DMS 273 (cell line): ENCODE measurements at regions not wholly inside any gene's neighbourhood (a gene's known extent, or its start where the extent isn't known, plus 50 kb on each side); places are given as distances from the start of the nearest gene placed in this dataset.
"Not testable (repeated sequence)": the region's sequence is repeated elsewhere in the genome, so short reads cannot be mapped to it uniquely, and the experiment has no call there.

ENCODE experiments used
- DNase-seq: peaks from one replicate; lab custom pipeline; 2025; ENCODE audit not compliant: unreplicated experiment; lab: John Stamatoyannopoulos, UW

DNA sequence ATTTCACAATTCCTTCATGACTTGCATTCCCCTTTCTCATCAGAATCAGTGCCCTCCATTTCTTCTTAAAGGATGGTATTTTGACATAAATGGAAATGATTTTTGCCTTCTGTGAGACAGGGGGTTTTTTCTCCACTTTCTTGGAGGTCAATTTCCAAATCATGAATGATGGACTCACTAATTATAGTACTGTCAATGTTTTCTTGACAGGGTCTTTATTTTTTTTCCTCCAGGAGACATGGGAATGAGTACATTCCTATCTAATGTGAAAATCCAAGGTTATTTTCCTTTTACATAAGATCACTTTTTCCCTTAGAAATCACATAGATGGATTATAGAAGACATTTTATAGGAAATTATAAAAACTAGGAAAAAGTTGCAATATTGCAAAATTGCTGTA lies 141.7 kb downstream of the SPATA31A6 start:
- DNase-seq, result not testable (repeated sequence)

DNA sequence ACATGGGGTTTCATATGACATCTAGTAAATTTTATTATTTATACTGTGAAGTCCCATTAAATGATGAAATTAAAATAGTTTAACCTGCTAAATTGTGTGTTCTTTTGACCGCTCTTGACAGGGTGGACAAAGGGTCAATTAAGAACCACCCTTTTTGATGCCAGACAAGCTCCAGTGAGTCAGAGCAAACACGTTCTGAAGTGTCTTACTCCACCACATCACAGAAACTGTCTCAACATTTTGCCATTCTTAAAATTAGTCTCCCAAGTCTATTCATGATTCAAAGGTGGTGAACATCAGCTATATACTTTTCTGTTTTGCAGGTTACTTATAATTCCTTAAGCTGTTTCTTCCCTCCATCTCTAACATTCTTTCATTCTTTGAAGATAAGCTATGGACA lies 142.1 kb downstream of the SPATA31A6 start:
- not testable (repeated sequence) for DNase-seq

DNA sequence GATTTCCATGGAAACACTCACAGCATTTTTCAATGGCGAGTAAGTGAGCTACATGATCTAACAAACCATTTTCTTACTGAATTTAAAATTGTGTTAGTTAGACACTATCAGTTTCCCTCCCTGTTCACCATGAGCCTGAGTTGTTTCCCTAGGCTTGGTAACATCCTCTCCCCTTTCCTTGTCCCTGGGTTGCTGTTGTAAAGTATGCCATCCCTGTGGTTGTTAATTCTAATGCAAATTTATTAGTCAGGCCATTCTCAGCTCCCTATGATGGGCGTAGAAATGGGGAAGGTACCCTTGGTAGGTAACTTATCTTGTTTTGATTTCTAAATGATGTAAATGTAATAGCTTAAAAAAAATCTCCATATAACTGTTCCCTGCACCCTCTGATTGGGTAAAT lies 143.0 kb downstream of the SPATA31A6 start:
- DNase-seq, result not testable (repeated sequence)

DNA sequence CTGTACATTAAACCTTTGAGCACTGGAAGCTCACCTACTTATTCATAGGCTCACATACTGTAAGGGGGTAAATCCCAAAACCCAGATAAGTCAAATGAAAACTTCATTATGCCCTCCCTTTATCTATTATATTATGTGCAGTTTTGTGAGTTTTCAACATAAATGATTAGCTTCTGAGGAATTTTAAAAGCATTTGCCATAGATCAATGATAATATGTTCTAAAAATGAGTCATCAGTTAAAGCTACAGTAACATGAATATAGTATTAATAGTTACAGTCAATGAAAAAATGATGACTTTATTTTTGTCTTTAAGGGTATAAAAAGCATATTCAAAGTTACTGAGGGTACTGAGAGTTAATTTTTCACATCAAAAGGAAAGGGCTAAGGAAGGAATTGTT lies 151.9 kb downstream of the SPATA31A6 start:
- DNase-seq, result not testable (repeated sequence)

GRCh38 chr9:42335984-42336657 lies 152.7 kb downstream of the SPATA31A6 start:
- DNase-seq, result not testable (repeated sequence)

- not testable (repeated sequence) for DNase-seq
Measured at GRCh38 chr9:42338275-42338674, 154.8 kb downstream of the SPATA31A6 start.

GRCh38 chr9:42339671-42340434 lies 156.4 kb downstream of the SPATA31A6 start:
- not testable (repeated sequence) for DNase-seq

- DNase-seq, result not testable (repeated sequence)
Measured at GRCh38 chr9:42340435-42340723, 156.9 kb downstream of the SPATA31A6 start.

DNA sequence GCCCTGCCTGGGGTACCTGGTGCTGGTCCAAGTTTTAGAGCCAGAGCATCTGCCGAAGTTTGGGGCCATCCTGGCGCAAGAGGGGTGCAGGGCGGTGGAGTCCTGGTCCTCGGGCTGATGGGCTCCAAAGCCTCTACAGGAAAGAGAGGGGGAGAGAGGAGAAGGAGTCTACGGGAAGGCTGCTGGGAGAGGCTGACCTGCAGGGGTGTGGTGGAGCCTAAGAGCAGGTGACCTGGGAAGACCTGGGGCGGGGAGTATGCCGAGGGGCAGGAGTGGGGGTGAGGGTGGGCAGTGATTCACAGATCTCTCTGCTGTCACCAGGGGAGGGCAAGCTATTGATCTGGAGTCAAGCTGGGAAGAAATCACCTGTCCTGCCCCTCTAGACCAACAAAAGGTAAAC lies 158.4 kb downstream of the SPATA31A6 start:
- not testable (repeated sequence) for DNase-seq

DNA sequence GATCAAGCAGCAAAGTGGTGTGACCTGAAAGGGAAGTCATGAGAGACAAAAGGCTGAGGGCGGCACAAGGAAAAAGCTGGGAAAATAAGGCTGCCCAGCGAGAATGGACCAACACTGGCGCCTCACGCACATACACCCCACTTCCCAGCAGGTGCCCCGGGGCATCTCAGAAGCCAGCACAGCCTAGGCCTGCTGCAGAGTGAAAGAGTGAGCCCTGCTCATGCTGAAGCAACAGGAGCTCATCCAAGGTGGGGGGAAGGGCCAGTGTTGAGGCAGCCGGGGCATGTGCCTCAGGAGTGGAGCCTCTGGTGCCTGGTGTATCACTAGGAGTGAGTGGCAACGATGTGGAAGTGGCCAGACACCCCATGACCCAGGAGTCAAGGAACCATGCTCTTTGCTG lies 158.8 kb downstream of the SPATA31A6 start:
- not testable (repeated sequence) for DNase-seq

- DNase-seq, result not testable (repeated sequence)
Measured at GRCh38 chr9:42344508-42344907, 161.0 kb downstream of the SPATA31A6 start.

DNA sequence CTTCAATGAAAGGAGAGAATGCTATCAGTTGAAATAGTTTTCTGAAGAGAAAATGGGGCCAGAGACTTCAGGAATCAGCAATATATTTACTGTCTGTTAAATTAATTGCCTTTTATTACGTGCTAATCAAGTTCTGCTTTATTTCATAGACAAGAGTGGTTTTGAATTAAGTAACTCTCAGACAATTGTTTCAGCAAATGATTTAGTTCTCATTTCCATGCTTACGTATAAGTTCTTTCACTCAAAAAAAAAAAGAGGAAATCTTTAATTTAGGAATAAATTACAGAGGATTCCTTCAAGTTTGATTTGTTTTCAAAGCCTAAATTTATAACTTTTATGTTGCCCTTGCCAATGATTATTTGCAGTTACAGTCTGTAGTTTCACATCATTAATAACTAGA lies 163.5 kb downstream of the SPATA31A6 start:
- not testable (repeated sequence) for DNase-seq

GRCh38 chr9:42349181-42349580 lies 165.7 kb downstream of the SPATA31A6 start:
- not testable (repeated sequence) for DNase-seq

DNA sequence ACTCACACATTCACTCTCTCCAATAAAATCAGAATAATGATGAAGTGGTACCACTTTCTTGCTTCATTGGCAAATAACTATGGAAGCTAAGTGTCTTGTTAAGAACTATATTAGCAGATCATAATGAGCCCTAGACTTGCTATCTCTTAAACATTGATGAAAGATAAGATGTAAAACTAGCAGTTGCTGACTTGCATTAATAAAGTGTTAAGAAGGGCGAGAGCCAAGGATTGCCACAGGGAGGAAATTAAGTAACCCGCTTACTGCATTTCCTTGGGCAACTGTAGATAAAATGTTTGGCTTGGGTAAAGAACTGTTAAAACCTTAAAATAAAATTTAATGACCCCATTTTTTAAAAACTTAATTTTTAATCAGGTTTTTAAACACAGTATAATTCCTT lies 167.0 kb downstream of the SPATA31A6 start:
- DNase-seq, result not testable (repeated sequence)

GRCh38 chr9:42357604-42358373 lies 174.3 kb downstream of the SPATA31A6 start:
- DNase-seq, result not testable (repeated sequence)

GRCh38 chr9:42358626-42359247 lies 175.3 kb downstream of the SPATA31A6 start:
- DNase-seq, result not testable (repeated sequence)

DNA sequence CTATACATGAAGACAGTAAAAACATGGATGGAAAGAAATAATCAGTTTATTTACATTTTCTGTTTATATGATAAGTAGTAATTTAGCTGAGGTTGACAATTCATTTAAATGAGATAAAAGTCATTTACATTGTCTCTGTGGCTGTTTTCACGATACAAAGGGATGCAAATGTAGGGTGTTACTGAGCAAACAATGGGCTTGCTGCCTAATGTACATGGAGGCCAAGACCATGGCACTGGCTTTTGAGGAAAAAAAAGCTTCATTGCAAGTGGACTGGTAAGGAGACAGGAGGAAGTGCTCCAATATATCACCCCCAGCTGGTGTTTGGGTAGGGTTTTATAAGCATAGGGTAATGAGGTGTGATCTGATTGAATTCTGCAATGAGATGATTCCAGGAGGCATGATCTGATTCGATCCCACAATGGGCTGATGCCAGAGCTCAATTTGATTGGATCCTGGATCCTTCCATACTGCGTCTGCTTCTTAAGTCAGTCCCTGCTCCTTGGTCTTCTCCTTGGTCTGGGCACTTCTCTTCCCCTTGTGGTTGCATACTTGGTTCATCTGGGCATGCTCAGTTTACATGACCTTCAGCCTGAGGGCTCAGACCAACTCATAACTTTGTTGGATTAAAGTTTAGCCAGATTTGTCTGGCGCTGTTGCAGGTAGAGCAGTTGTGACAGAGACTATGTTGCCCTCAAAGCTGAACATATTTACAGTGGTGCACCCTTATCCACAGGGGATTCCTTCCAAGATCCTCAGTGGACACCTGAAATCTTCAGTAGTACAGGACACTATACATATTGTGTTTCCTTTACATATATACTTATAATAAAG lies 181.2 kb downstream of the SPATA31A6 start:
- DNase-seq, result not testable (repeated sequence)

DNA sequence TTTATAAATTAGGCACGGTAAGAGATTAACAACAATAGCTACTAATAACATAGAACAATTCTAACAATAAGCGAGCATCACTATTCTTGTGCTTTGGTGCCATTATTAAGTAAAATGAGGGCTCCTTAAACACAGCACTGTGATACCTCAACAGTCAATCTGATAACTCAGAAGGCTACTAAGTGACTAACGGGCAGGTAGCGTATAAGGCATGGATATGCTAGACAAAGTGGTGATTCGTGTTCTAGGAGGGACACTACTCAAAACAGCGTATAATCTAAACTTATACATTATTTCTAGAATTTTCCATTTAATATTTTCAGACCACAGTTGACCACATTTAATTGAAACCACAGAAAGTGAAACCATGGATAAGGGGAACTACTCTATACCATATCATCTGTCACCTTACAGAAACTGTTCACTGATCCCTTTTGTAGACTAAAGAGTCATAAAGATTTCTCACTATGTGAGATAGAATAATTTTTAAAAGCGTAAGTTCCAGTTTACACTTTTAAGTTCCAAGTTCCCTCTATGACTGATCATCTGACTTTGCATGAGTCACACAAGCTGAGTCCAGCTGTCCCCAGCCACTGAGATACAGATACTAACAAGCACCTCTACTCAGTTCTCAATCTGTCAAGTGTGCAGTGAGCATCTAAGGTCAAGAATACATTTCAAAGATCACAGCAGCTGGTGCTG lies 181.9 kb downstream of the SPATA31A6 start:
- not testable (repeated sequence) for DNase-seq

GRCh38 chr9:42368279-42368881 lies 184.9 kb downstream of the SPATA31A6 start:
- DNase-seq, result not testable (repeated sequence)
